Small intestine (tissue), 7 donors: ENCODE measurements at regions not wholly inside any gene's neighbourhood (a gene's known extent, or its start where the extent isn't known, plus 50 kb on each side); places are given as distances from the start of the nearest gene placed in this dataset.
A peak's percentile ranks its signal among the peaks of the same experiment; 100 is the strongest.
"Not testable (repeated sequence)": the region's sequence is repeated elsewhere in the genome, so short reads cannot be mapped to it uniquely, and the experiment has no call there.

Experiments used
- DNase-seq, 2 donors: peaks; one replicate each; pipeline versions ENCODE4 v3.0.0 to v3.0.0-alpha.2; 2013
- FAIRE-seq: peaks from 2 replicates; lab custom pipeline; 2012; peaks lifted over from hg19 to GRCh38; lab: Jason Lieb, UNC
- H3K27ac ChIP-seq, 3 donors: one replicate each; pipeline ENCODE4 v1.5.1; 2013; ENCODE audit warnings: low read length in 2 of 3, mild to moderate bottlenecking in 2 of 3, control low read depth in 1 of 3, inconsistent platforms in 1 of 3, low read depth in 1 of 3, moderate library complexity in 1 of 3
- H3K27me3 ChIP-seq, 3 donors: one replicate each; pipeline ENCODE4 v1.6.1; 2013; ENCODE audit warnings: low read length in 3 of 3, inconsistent platforms in 1 of 3; ENCODE audit not compliant: control insufficient read depth in 3 of 3, insufficient read depth in 3 of 3
- H3K36me3 ChIP-seq, 3 donors: one replicate each; pipeline ENCODE4 v1.6.1; 2013; ENCODE audit warnings: low read length in 3 of 3, inconsistent platforms in 1 of 3, low read depth in 1 of 3, mild to moderate bottlenecking in 1 of 3, moderate library complexity in 1 of 3; ENCODE audit not compliant: control insufficient read depth in 3 of 3, insufficient read depth in 2 of 3
- H3K4me1 ChIP-seq, 3 donors: one replicate each; pipeline ENCODE4 v1.6.1; 2013; ENCODE audit warnings: low read length in 2 of 3, inconsistent platforms in 1 of 3, low read depth in 1 of 3, mild to moderate bottlenecking in 1 of 3, moderate library complexity in 1 of 3; ENCODE audit not compliant: control insufficient read depth in 3 of 3, insufficient read depth in 2 of 3
- H3K4me3 ChIP-seq, 3 donors: one replicate each; pipeline ENCODE4 v1.5.1; 2013; ENCODE audit warnings: low read length in 3 of 3, control low read depth in 1 of 3, inconsistent platforms in 1 of 3, low read depth in 1 of 3, mild to moderate bottlenecking in 1 of 3, moderate library complexity in 1 of 3
- H3K9me3 ChIP-seq, 2 donors: one replicate each; pipeline ENCODE4 v1.6.1; 2013; ENCODE audit warnings: low read depth in 1 of 2, low read length in 1 of 2; ENCODE audit not compliant: control insufficient read depth in 2 of 2, insufficient read depth in 1 of 2
- WGBS, 3 donors: extraction: QIAGEN DNeasy Blood & Tissue Kit; methylation state at CpG; one replicate each; pipeline ENCODE4 v1.1.7; 2013; 5-methylcytosine and 5-hydroxymethylcytosine counted together
- donor health status: healthy with polysubstance abuse.
- donor health status: control.
- donor health status: control.
- donor health status: Bipolar disorder and iron deficiency.
- donor health status: healthy.

- FAIRE-seq, result no peak
- Histone ChIP-seq H3K9me3 (no peaks in the 10 kb centered on the region), H3K4me1 (no peaks in the 10 kb centered on the region), H3K27me3 (peaks cover 0 to 2% (median 0%) of the 10 kb centered on the region in 3 donors), H3K27ac (peak overlapping the region in 1 of 3 donors; percentile 0), H3K4me3 (no peak overlapping the region), H3K36me3 (no peaks in the 10 kb centered on the region)
- no peak for DNase-seq
- WGBS, 3 donors, result 59 to 75% (median 62%) methylated on average over 4 of the region's 4 CpGs
These were observed 150.4 kb downstream of the MTX2 start for GRCh38 chr2:176419591-176420071.

GRCh38 chr2:176421297-176422050 lies 152.2 kb downstream of the MTX2 start:
- DNase-seq, result no peak
- H3K27me3 ChIP-seq, result peaks cover 0 to 2% (median 0%) of the 10 kb centered on the region in 3 donors
- FAIRE-seq, result no peak
- WGBS, 3 donors, result 78 to 84% (median 82%) methylated on average over 5 of the region's 5 CpGs
- H3K36me3 ChIP-seq, result no peaks in the 10 kb centered on the region
- H3K27ac ChIP-seq, result no peak overlapping the region
- no peaks in the 10 kb centered on the region for H3K9me3 ChIP-seq
- H3K4me1 ChIP-seq, result no peaks in the 10 kb centered on the region
- no peak overlapping the region for H3K4me3 ChIP-seq

GRCh38 chr2:176423819-176424218 lies 154.6 kb downstream of the MTX2 start:
- H3K27me3 ChIP-seq, result peaks cover 0 to 5% (median 0%) of the 10 kb centered on the region in 3 donors
- WGBS, 3 donors, result 36 to 42% (median 40%) methylated on average over 2 of the region's 2 CpGs
- H3K4me3 ChIP-seq, result no peak overlapping the region
- no peak for FAIRE-seq
- H3K36me3 ChIP-seq, result no peaks in the 10 kb centered on the region
- DNase-seq, result no peak
- no peaks in the 10 kb centered on the region for H3K9me3 ChIP-seq
- no peaks in the 10 kb centered on the region for H3K4me1 ChIP-seq
- H3K27ac ChIP-seq, result no peak overlapping the region

- peaks cover 0 to 5% (median 0%) of the 10 kb centered on the region in 3 donors for H3K27me3 ChIP-seq
- H3K9me3 ChIP-seq, result no peaks in the 10 kb centered on the region
- WGBS, 3 donors, result 13 to 34% (median 33%) methylated on average over 2 of the region's 2 CpGs
- no peak for DNase-seq
- H3K36me3 ChIP-seq, result no peaks in the 10 kb centered on the region
- H3K27ac ChIP-seq, result no peak overlapping the region
- no peak for FAIRE-seq
- no peak overlapping the region for H3K4me3 ChIP-seq
- no peaks in the 10 kb centered on the region for H3K4me1 ChIP-seq
These were observed 155.5 kb downstream of the MTX2 start for GRCh38 chr2:176424746-176425145.

- Histone ChIP-seq H3K27me3 (peaks cover 0 to 3% (median 0%) of the 10 kb centered on the region in 3 donors), H3K36me3 (no peaks in the 10 kb centered on the region), H3K27ac (no peak overlapping the region), H3K4me3 (no peak overlapping the region), H3K9me3 (no peaks in the 10 kb centered on the region), H3K4me1 (no peaks in the 10 kb centered on the region)
- FAIRE-seq (no peak), DNase-seq (no peak)
- 65 to 84% (median 72%) methylated on average over 2 of the region's 2 CpGs for WGBS, 3 donors
These were observed 158.3 kb downstream of the MTX2 start for GRCh38 chr2:176427549-176427948.

- FAIRE-seq, H3K9me3 ChIP-seq, H3K4me1 ChIP-seq, DNase-seq, H3K36me3 ChIP-seq, H3K27ac ChIP-seq, H3K4me3 ChIP-seq, H3K27me3 ChIP-seq: not testable (repeated sequence)
- WGBS, 3 donors, result 50 to 72% (median 59%) methylated on average over 5 of the region's 5 CpGs
These were observed 159.8 kb downstream of the MTX2 start for GRCh38 chr2:176428944-176429469.

- FAIRE-seq, result no peak
- 52 to 63% (median 57%) methylated on average over 2 of the region's 2 CpGs for WGBS, 3 donors
These were observed 163.2 kb downstream of the MTX2 start for GRCh38 chr2:176432434-176432833.

GRCh38 chr2:176435729-176436128 lies 166.5 kb downstream of the MTX2 start:
- no peaks in the 10 kb centered on the region for H3K9me3 ChIP-seq
- FAIRE-seq (no peak), DNase-seq (no peak)
- WGBS, 3 donors, result 79 to 93% (median 84%) methylated on average over 3 of the region's 3 CpGs
- H3K36me3 ChIP-seq, result no peaks in the 10 kb centered on the region
- H3K4me1 ChIP-seq, result no peaks in the 10 kb centered on the region
- no peak overlapping the region for H3K4me3 ChIP-seq
- no peak overlapping the region for H3K27ac ChIP-seq
- peaks cover 0 to 4% (median 0%) of the 10 kb centered on the region in 3 donors for H3K27me3 ChIP-seq

More at GRCh38 chr2:176432434-176432833, 163.2 kb downstream of the MTX2 start:
- H3K4me1 ChIP-seq, result no peaks in the 10 kb centered on the region
- no peak for DNase-seq
- H3K4me3 ChIP-seq, result no peak overlapping the region
- no peaks in the 10 kb centered on the region for H3K9me3 ChIP-seq
- no peaks in the 10 kb centered on the region for H3K27me3 ChIP-seq
- H3K27ac ChIP-seq, result no peak overlapping the region
- H3K36me3 ChIP-seq, result no peaks in the 10 kb centered on the region
